EL (cell line): ENCODE measurements at regions not wholly inside any gene's neighbourhood (a gene's known extent, or its start where the extent isn't known, plus 50 kb on each side); places are given as distances from the start of the nearest gene placed in this dataset.

Experiments
- DNase-seq: peaks from one replicate; pipeline ENCODE4 v3.0.0-alpha.2; 2016

- no peak for DNase-seq
Observed at GRCh38 chr15:38864122-38864521, 299.5 kb upstream of the RASGRP1 start.

- no peak for DNase-seq
Observed at GRCh38 chr15:38864827-38865581, 300.4 kb upstream of the RASGRP1 start.

- peak; percentile 30 for DNase-seq
Observed at GRCh38 chr15:38867556-38867955, 302.9 kb upstream of the RASGRP1 start.

GRCh38 chr15:38868326-38869114 is 303.9 kb upstream of the RASGRP1 start:
- peak; percentile 94 for DNase-seq

GRCh38 chr15:38871638-38872037 is 307.0 kb upstream of the RASGRP1 start:
- no peak for DNase-seq

- no peak for DNase-seq
Observed at GRCh38 chr15:38872732-38873131, 308.1 kb upstream of the RASGRP1 start.

- no peak for DNase-seq
Observed at GRCh38 chr15:38873158-38873557, 308.5 kb upstream of the RASGRP1 start.

GRCh38 chr15:38874464-38874863 is 309.9 kb upstream of the RASGRP1 start:
- no peak for DNase-seq

- DNase-seq = no peak
Observed at GRCh38 chr15:38876211-38876610, 311.6 kb upstream of the RASGRP1 start.

GRCh38 chr15:38876621-38877020 is 312.0 kb upstream of the RASGRP1 start:
- DNase-seq = peak; percentile 27

GRCh38 chr15:38877471-38877870 is 312.9 kb upstream of the RASGRP1 start:
- DNase-seq = no peak

GRCh38 chr15:38878026-38878425 is 313.4 kb upstream of the RASGRP1 start:
- DNase-seq = no peak

- DNase-seq = no peak
Observed at GRCh38 chr15:38878926-38879325, 314.3 kb upstream of the RASGRP1 start.

- DNase-seq = peak; percentile 19
Observed at GRCh38 chr15:38879909-38880471, 315.4 kb upstream of the RASGRP1 start.

GRCh38 chr15:38882221-38882620 is 317.6 kb upstream of the RASGRP1 start:
- DNase-seq = no peak

- peak; percentile 83 for DNase-seq
Observed at GRCh38 chr15:38883987-38884386, 319.4 kb upstream of the RASGRP1 start.

GRCh38 chr15:38885001-38885400 is 320.4 kb upstream of the RASGRP1 start:
- peak; percentile 58 for DNase-seq

GRCh38 chr15:38885471-38885952 is 320.9 kb upstream of the RASGRP1 start:
- DNase-seq = no peak

GRCh38 chr15:38886315-38887163 is 321.9 kb upstream of the RASGRP1 start:
- DNase-seq = peak; percentile 78

- DNase-seq = no peak
Observed at GRCh38 chr15:38888701-38889221, 324.1 kb upstream of the RASGRP1 start.

GRCh38 chr15:38890194-38890593 is 325.6 kb upstream of the RASGRP1 start:
- no peak for DNase-seq

- no peak for DNase-seq
Observed at GRCh38 chr15:38893925-38894242, 329.3 kb upstream of the RASGRP1 start.
